Tibial artery (tissue), 4 donors: ENCODE measurements at regions not wholly inside any gene's neighbourhood (a gene's known extent, or its start where the extent isn't known, plus 50 kb on each side); places are given as distances from the start of the nearest gene placed in this dataset.

ENCODE experiments used
- DNase-seq, 2 donors: peaks; one replicate each; pipeline ENCODE4 v3.0.0-alpha.2; 2019
- H3K27ac ChIP-seq, 2 donors: fragments of 200-600 bp; sonication (generic) in 1 of 2; 1 replicate in 1 of 2; 2 replicates in 1 of 2; pipeline ENCODE4 v1.5.1; 2018 to 2019; ENCODE audit warnings: mild to moderate bottlenecking in 1 of 2
- H3K27me3 ChIP-seq, 2 donors: fragments of 200-600 bp; sonication (generic) in 1 of 2; one replicate each; pipeline versions ENCODE4 v1.5.1 to v1.6.0; 2016 to 2019
- H3K36me3 ChIP-seq, 3 donors: fragments of 200-600 bp; sonication (generic) in 2 of 3; one replicate each; pipeline ENCODE4 v1.5.1; 2016 to 2019; ENCODE audit warnings: mild to moderate bottlenecking in 2 of 3
- H3K4me1 ChIP-seq, 4 donors: fragments of 200-600 bp; sonication (generic) in 2 of 4; 1 replicate in 3 of 4; 2 replicates in 1 of 4; pipeline ENCODE4 v1.5.1; 2016 to 2019
- H3K4me3 ChIP-seq, 2 donors: fragments of 200-600 bp; sonication (generic) in 1 of 2; 1 replicate in 1 of 2; 2 replicates in 1 of 2; pipeline ENCODE4 v1.5.1; 2018 to 2019; ENCODE audit warnings: mild to moderate bottlenecking in 2 of 2
- H3K9me3 ChIP-seq, 3 donors: fragments of 200-600 bp; sonication (generic) in 1 of 3; one replicate each; pipeline ENCODE4 v1.5.1; 2016 to 2019
- intact Hi-C: fragments of 100-400 bp; cut with DNase I; formaldehyde crosslinking; loops from one replicate; pipeline ENCODE4 v1.15.0; 2023; ENCODE audit warnings: low total_unique reads
- TF ChIP-seq, protein P1 (sequence below), 2 experiments: fragments of 200-600 bp in 1 of 2; fragments of 450-650 bp in 1 of 2; IDR thresholded peaks; one replicate each; pipeline ENCODE4 v1.5.1; 2017 to 2019; ENCODE audit warnings: antibody characterized with exemption in 2 of 2, mild to moderate bottlenecking in 1 of 2, moderate library complexity in 1 of 2

DNA sequence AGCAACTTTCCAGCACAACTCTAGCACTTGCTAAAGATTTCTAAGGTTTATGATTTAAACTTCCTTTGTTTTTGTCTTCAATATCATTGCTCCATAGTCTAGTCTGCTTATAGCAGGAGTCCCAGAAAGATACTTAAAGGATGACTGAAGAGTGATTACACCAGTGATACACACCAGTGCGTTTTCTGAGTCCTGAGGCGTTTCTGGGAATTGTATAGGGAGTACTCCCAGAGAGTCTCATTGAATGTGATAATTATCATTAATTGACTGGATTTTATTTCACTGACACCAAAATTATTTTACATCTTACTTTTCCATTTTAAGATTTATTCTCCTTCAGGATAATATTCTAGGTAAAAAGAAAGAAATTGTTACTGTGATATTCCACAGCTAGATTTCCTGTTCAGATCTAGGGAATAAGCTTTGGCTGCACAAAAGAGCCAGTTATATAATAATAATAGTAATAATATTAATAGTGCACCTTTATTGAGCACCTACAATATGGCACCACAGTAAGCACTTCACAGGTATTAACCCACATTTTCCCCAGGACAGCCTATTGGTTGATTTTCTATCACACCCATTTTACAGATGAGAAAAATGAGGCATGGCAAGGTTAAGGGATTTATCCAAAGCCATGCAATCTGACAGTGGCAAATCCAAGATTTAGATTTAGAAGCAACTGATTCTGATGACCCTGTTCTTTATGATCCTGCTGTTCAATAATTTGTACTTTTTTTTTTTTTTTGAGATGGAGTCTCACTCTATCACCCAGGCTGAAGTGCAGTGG lies 62.6 kb downstream of the IRX5 start:
- no peak for DNase-seq
- H3K4me1 ChIP-seq, result no peaks in the 10 kb centered on the region
- H3K27ac ChIP-seq, result no peak overlapping the region

DNA sequence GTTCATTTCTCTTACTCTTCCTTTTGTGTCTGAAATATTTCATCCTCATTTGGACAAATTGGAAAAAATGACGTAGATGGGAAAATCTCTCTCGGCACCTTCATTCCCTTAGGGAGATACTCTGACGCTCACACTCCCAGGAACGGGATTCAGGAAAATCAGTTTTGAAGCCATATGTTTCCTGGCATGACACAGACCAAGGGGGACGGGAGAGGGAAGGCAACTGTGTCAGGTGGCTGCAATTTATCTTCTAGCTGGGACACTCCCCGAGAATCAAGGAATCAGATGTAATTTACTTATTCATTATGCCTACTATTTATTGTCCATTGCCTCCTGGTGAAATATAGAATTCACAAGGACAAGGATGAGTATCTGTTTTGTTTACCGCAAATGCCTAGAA lies 65.5 kb downstream of the IRX5 start:
- TF ChIP-seq, protein P1, sequence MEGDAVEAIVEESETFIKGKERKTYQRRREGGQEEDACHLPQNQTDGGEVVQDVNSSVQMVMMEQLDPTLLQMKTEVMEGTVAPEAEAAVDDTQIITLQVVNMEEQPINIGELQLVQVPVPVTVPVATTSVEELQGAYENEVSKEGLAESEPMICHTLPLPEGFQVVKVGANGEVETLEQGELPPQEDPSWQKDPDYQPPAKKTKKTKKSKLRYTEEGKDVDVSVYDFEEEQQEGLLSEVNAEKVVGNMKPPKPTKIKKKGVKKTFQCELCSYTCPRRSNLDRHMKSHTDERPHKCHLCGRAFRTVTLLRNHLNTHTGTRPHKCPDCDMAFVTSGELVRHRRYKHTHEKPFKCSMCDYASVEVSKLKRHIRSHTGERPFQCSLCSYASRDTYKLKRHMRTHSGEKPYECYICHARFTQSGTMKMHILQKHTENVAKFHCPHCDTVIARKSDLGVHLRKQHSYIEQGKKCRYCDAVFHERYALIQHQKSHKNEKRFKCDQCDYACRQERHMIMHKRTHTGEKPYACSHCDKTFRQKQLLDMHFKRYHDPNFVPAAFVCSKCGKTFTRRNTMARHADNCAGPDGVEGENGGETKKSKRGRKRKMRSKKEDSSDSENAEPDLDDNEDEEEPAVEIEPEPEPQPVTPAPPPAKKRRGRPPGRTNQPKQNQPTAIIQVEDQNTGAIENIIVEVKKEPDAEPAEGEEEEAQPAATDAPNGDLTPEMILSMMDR (IDR thresholded peaks at IDR 0.05), result no peak
- Histone ChIP-seq H3K4me1 (no peaks in the 10 kb centered on the region), H3K9me3 (no peaks in the 10 kb centered on the region), H3K36me3 (no peaks in the 10 kb centered on the region), H3K27me3 (no peaks in the 10 kb centered on the region), H3K27ac (no peak overlapping the region), H3K4me3 (no peak overlapping the region)
- no peak for DNase-seq
- intact Hi-C loops, result no loop called here

More for the DNA sequence above, 62.6 kb downstream of the IRX5 start:
- Histone ChIP-seq H3K9me3 (no peaks in the 10 kb centered on the region), H3K36me3 (no peaks in the 10 kb centered on the region), H3K27me3 (no peaks in the 10 kb centered on the region), H3K4me3 (no peak overlapping the region)
- TF ChIP-seq, protein P1 (IDR thresholded peaks at IDR 0.05), result no peak
- intact Hi-C loops, result no loop called here

DNA sequence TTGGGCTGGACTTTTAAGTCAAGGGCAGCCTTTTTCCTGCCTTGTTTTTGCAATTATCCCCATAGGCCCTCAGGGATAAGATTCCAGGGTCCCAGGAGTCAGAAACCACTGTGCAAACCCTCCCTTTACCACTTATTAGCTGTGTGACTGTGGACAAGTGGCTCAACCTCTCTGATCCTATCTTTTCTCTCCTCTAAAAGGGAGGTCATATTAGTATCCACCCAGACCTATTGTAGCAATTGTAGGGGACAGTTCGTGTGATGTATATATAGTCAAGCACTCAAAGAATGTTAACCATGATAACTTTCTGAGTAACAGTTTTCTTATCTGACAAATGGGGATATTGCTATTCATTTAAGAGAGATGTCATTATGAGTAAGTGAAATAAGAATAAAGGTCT lies 68.2 kb downstream of the IRX5 start:
- DNase-seq, result no peak
- H3K9me3 ChIP-seq, result no peaks in the 10 kb centered on the region
- no peak overlapping the region for H3K4me3 ChIP-seq
- intact Hi-C loops, result no loop called here
- no peaks in the 10 kb centered on the region for H3K4me1 ChIP-seq
- TF ChIP-seq, protein P1 (IDR thresholded peaks at IDR 0.05), result no peak
- H3K27me3 ChIP-seq, result no peaks in the 10 kb centered on the region
- H3K36me3 ChIP-seq, result no peaks in the 10 kb centered on the region
- H3K27ac ChIP-seq, result no peak overlapping the region

DNA sequence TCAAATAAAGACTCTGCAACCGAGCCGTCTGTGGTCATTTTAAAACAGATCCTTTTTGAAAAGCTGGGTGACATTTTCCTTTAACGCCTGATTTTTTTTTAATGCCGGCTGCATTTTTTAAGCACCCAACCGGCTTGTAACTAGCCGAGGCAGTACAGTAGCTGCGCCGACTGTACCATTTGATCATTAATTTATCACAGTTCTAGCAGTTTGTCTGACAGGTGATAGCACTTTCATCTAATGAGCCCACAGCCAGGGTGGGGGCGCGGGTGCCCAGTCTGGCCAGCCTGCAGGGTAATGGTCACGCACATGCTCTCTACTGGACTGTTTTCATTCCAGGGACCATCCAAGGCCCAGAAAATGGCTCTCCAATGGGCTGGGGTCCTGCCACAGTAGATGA lies 68.8 kb downstream of the IRX5 start:
- Histone ChIP-seq H3K9me3 (no peaks in the 10 kb centered on the region), H3K27ac (no peak overlapping the region), H3K36me3 (no peaks in the 10 kb centered on the region), H3K4me1 (no peaks in the 10 kb centered on the region), H3K27me3 (no peaks in the 10 kb centered on the region), H3K4me3 (no peak overlapping the region)
- intact Hi-C loops, result no loop called here
- TF ChIP-seq, protein P1 (IDR thresholded peaks at IDR 0.05), result no peak
- no peak for DNase-seq

DNA sequence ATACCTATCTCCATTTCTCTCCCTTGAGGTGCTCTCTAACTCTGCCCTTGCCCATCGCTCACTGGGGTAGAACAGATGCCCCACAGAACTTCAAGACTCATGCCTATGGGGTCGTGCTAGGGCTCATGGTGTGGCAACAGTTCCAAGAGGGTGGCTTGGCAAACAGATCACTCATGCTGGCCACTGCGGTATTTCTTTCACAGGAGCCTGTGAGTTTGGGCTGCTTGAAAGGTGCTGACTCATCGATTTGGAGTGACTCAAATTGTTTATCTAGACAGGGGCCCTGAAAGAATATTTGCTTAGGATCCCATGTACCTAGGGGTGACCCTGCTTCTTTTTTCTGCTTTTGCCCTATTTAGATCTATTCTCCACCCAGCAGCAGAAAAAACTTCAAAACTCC lies 69.9 kb downstream of the IRX5 start:
- H3K9me3 ChIP-seq, result no peaks in the 10 kb centered on the region
- H3K27ac ChIP-seq, result no peak overlapping the region
- no peaks in the 10 kb centered on the region for H3K36me3 ChIP-seq
- DNase-seq, result no peak
- no peaks in the 10 kb centered on the region for H3K4me1 ChIP-seq
- TF ChIP-seq, protein P1 (IDR thresholded peaks at IDR 0.05), result no peak
- no peaks in the 10 kb centered on the region for H3K27me3 ChIP-seq
- H3K4me3 ChIP-seq, result no peak overlapping the region
- intact Hi-C loops, result no loop called here
